HG03521 (cell line): ENCODE measurements at regions not wholly inside any gene's neighbourhood (a gene's known extent, or its start where the extent isn't known, plus 50 kb on each side); places are given as distances from the start of the nearest gene placed in this dataset.

Source experiments
- ATAC-seq: cut with Tn5 transposase; IDR thresholded peaks from one replicate; pipeline ENCODE4 v1.9.1; 2021; ENCODE audit warnings: mild to moderate bottlenecking, moderate library complexity; ENCODE audit not compliant: unreplicated experiment

DNA sequence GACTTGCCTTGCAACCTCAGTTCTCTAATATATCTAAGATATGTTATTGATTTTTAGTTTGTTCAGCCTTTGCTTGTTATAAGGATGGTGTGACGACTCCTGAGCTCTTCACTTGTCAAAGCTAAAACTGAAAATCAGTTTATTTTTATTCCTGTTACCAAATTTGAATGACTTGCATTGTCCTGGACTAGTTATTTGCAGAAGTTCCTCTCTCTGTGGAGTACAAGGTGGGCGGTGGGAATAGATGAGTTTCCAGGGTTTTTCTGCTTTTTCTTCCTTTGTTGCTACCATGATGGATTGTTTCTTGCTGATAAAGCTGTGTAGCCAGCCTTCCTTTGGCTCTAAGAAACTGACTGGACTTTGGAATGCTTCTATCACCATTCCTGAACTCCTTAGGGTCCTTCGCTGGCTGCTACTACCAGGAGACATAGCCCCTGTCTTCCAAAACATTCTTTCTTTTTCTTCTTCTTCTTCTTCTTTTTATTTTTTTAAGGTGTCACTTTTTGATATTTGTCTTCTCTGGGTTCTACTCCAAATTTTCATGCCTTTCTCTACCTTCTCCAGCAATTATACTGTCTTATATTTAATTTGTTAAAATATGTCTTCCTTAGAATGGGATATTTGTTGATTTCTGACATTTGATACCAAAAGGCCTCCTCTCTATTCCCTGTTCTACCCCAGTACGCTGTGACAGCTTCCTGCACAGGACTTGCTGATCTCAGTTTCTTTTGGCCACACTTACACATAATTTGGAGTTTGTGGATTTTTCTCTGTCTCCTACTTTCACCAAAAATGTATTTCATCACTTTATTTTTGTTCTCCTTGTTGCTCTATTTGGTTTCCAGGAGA lies 145.1 kb upstream of the THRB start:
- ATAC-seq: no peak

GRCh38 chr3:24640330-24640877 lies 145.8 kb upstream of the THRB start:
- no peak for ATAC-seq

GRCh38 chr3:24641628-24642027 lies 147.0 kb upstream of the THRB start:
- ATAC-seq: no peak

DNA sequence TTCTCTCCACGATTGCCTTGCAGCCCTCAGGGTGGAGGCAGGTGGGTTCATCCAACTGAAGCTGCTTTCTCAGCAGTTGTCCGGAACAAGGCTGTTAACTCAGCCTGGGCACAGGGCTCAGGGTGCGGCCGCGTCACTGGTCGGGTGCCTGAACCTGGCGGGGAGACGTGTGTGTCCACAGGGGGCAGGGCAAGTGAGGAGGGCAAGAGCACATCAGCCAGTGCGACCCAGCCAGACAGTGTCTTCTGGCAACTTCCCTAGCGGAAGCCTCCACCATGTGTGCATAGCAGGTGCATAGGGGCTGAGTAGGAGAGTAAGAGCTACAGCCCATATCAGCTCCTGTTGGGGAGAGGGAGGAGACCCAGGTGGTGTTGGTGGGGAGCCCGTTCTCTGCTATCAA lies 150.4 kb upstream of the THRB start:
- no peak for ATAC-seq

DNA sequence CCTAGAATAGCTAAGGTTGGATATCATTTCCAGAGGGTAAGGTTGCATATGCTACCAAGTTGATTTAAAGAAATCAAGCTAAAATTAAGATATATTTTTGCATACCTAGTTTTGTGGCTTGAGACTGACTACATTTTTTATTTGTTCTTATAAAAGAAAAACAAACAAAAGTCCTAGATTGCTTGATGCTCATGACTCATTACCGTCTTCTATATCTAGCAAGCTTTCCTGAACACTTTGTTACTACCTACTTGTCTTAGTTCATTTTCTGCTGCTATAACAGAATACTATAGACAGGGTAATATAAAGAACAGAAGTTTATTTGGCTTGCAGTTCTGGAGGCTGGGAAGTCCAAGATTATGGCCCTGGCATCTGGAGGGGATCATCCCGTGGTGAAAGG lies 152.1 kb upstream of the THRB start:
- no peak for ATAC-seq

GRCh38 chr3:24648063-24648462 lies 153.4 kb upstream of the THRB start:
- no peak for ATAC-seq

DNA sequence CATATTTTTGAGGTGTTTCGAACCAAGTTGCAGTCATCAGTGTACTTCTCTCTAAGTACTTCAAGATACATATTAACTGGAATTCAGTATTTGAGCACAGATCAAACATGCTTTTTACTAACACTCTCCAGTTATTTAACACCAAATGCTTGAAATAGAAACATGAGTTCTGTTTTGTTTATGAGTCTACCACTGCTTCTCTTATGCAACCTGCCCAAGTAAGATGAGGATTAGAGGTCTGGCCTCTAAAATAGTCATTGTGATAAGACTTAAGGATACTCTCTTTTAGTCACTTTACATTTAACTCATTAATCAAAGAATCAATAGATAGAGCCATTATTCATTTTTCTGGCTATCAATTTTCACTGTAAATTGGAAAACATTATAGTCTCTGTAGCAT lies 156.2 kb upstream of the THRB start:
- no peak for ATAC-seq

GRCh38 chr3:24657870-24658510 lies 163.3 kb upstream of the THRB start:
- ATAC-seq: no peak

- no peak for ATAC-seq
Measured at GRCh38 chr3:24661175-24661584, 166.5 kb upstream of the THRB start.

DNA sequence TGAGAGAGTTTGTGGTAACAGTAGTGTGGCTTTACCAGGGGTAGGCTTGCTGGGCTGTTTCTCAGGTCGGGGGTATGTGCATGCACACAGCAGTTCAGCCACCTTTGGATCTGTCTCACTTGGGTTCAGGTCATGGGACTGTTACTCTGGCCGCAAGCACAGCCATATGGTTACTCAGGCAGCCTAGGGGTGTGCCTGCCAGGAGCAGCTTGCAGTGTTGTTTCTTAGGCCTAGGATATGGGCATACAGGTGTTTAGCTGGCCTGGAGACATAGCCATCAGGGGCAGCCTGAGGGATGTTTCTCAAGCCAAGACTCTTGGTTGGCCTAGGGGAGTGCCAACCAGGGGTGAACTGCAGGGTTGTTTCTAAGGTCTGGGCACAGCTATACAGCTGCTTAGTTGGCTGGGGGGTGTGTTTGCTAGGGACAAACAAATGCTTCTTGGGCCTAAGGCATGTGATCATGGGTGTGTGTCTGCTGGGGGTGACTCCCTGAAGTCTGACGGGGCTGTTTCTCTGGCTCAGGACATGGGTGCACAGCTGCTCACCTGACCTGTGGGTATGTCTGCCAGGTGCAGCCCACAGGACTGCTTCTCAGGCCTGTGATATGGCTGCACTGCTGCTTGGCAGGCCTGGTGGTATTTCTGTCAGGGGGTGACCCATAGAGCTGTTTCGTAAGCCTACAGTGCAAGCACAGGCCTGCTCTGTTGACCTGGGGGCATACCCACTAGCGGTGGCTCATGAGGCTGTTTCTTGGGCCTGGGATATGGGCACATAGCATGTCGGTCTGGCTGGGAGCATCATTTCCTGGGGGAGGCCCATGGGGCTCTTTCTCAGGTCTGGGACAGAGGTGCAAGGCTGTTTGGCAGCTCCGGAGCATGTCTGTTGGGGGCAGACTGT lies 168.0 kb upstream of the THRB start:
- no peak for ATAC-seq

DNA sequence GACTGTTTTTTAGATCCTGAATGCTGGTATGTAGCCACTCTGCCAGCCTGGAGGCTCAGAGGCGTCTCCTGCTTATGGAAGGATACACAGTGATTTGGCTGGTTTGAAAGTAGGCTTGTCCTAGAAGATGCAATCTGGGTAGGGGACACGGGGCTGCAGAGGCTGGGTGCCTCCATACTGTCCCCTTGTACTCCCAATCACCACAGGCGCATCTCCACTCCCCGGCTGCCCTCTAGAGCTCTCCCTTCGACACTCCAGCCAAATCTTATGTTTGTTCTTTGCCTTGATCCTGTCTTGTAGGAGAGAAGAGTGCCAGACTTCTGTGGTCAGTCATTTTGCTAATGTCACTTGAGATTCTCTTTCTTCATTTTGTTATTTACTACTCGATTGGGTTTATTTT lies 168.8 kb upstream of the THRB start:
- no peak for ATAC-seq

DNA sequence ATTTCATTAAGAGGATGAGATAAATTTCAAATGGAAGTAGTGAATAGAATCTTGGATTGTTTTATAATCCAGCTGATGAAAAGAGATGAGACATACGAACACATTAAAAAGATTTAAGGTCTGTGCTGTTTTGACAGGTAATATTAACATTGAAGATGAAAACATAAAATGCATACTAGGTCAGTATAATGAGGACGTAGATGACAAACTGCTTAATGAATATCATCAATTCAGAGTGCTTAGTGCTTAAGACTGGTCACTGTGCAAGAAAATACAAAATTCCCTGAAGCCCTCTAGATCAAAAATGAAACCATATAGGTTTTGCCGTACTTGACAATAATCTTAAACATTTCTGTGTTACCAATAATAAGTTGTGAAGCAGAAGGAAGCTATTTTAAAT lies 173.4 kb upstream of the THRB start:
- no peak for ATAC-seq

DNA sequence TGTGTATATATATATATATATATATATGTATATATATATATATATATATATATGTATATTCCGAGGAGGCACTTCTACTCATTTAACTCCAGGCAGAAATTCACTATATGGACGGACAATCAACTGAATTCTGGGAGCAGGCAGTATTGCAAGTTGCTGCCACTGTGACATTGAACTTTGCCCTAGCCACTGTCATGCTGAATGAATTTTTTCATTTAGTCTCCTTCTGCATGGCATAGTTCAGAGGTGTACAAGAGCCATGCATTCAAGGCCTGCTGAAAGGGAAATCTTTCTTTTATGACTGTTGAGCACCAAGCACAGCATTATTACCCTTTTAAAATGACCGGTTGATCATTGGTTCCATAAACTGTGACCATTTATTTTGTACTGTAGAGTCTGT lies 176.2 kb upstream of the THRB start:
- no peak for ATAC-seq

DNA sequence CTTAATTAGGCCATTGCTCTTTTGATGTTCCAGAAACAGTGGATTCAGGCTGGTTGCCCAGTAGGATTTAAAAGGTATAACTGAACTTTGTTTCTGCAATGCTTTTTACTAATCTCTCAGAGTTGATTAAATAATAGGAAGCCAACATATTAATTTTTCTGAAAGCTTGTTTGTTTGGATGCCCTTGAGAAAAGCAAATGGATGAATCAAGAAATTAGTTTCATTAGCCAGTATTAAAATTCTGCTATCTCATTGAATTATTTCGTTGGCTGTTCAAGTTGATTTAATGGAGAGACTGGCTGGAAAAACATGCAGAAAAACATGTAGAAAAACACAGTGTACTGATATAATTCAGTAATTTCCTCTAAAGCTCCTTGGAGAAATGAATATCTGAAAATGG lies 178.9 kb upstream of the THRB start:
- ATAC-seq: no peak

DNA sequence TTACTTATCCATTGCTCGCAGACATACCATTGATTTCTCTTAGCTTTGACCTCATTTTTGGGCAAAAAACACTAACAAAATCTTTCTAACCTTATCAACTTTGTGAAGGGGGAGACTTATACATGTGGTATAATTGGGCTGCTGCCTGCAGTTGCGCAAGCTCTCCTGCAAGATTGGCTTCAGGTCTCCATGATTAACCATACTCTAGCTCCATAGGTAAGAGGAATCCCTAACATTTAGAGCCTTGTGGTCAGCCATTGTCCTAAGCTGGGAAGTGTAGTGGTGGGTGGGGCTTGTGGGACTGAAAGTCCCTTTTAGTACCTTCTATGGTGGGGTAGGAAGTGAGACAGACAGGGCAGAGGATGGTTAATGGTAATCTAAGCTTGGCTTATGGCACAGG lies 179.6 kb upstream of the THRB start:
- no peak for ATAC-seq

DNA sequence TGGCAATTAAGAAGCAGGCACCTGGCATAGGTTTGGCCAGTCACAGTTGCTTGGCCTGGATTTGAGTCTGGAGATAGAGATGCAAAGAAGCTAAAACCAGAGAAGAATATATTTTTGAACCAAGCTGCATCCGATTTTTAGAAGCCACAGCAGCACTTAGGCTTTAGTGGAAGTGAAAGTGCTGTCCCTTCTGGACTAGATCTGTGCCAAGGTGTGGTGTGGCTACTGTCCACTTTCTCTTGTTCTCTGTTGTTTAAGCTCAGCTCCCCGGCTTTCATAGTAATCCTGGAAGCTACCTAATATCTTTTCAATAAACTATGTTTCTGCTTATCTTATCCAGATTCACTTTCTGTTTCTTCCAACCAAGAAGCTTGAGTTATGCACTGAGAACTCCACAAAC lies 183.4 kb upstream of the THRB start:
- ATAC-seq: no peak

- no peak for ATAC-seq
Measured at GRCh38 chr3:24678421-24678865, 183.8 kb upstream of the THRB start.

DNA sequence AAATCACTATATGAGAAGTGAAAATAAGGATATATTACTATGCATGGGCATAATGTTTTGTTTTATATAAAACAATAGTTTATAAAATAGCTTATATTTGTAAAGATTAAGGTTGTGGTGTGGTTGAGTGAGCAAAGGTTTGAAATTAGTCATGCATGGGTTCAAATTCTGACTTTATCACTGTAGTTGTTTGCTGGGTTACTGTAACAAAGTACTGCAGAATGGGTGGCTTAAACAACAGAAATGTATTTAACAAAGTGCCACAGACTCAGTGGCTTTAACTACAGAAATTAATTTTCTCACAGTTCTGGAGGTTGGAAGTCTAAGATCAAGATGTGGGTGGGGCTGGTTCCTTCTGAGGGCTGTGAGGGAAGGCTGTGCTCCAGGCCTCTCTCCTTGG lies 184.8 kb upstream of the THRB start:
- ATAC-seq: no peak

GRCh38 chr3:24680214-24680967 lies 185.7 kb upstream of the THRB start:
- ATAC-seq: peak; percentile 83

DNA sequence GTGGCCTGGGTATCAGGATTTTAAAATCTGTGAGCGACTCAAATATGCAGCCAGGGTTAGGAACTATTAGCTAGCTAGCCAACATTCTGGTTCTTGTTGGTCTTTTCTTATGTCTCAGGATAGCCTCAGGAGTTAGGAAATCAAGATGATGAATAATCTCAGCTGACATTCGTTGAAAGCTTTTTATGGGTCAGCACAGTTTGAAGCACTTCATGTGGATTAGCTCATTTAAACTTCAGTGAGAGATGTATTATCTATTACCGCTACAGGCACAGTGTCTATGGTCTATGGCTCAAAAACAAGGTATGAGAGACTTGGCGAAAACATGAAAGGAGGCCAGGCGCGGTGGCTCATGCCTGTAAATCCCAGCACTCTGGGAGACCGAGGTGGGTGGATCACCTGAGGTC lies 187.5 kb upstream of the THRB start:
- no peak for ATAC-seq

DNA sequence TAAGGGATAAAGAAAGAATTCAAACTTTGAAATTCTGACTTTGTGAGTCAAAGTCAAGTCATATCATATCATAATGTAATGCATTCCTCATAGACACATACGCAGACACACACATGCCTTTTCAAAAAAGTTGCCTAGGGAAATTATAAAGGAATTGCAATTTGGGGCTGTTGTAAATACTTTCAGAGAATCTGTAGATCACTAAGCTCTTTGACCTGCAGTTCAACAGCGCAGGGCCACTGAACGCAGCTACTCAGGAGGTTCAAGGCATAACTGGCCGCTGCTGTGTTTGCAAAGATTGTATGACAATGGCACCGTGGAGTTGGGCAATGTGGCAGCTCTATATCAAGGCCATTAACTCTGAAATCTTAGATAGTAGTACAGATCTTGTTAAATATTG lies 188.4 kb upstream of the THRB start:
- ATAC-seq: no peak
